ENCODE measurements at regions not wholly inside any gene's neighbourhood (a gene's known extent, or its start where the extent isn't known, plus 50 kb on each side); places are given as distances from the start of the nearest gene placed in this dataset.

DNA sequence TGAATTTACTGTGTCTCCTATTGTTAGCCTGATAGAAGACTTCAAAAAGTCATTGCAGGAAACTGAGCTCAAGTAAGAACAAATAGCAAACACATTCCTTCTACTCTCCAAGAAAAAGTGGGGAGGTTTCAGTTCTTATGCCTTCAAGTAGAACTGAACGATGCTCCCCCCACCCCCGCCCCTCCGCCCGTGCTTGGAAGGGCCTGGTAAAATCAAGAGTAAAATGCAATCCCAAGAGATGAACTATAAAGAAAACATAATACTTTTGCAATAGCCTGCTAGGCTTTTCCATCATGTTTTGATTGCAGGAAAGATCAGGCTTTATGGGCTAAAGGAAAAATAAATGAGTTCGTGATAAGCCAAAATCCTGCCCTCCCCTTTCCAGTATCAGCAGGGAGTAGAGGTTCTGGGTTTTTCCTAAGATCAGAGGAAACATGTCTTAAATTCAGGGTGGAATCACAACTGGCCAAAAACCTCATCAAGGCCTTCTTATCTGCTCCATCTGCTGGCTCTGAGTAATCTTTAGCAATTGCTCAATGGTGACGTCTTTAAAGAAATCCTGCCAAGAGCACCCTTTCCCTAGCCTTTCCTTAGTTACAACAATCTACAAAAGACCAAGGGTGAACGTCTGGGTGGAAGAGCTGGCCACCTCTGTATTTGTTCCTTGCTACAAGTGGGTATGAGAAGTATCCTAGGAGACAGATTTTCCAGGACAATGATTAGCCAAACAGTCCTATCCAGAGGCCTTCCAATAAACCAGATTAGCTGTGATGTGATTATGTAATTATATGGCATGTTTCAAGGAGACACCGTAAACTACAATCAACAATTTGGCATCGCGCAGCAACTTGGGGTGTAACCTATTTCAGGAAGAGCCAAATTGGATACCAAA is 66.3 kb upstream of the FAM9C start:
- Histone ChIP-seq H3K36me3 (ENCODE audit: control insufficient read depth, insufficient read depth, low read length) (no peaks in the 10 kb centered on the region), H3K27ac (ENCODE audit: insufficient read depth, low read length) (peak overlapping the region; percentile 48; the same call in 1 of the 2 replicates), H4K20me1 (ENCODE audit: insufficient read depth, low read length) (no peaks in the 10 kb centered on the region), H3K4me2 (ENCODE audit: low read depth, low read length) (peak overlapping the region; percentile 27; the same call in 1 of the 2 replicates), H3K4me1 (ENCODE audit: control insufficient read depth, insufficient read depth, low read length) (peaks cover 5% of the 10 kb centered on the region), H3K79me1 (ENCODE audit: low read depth in 1 of 2, low read length in 2 of 2) (no peaks in the 10 kb centered on the region), H3K14ac (replicated peaks; ENCODE audit: low read depth, low read length) (no peak overlapping the region), H3K4me3 (ENCODE audit: insufficient read depth, low read depth, low read length) (no peak overlapping the region), H2AK5ac (ENCODE audit: low read depth, low read length) (peak overlapping the region; percentile 50; the same call in 1 of the 2 replicates), H3K9me3 (ENCODE audit: control insufficient read depth, insufficient read depth, low read length) (no peaks in the 10 kb centered on the region), H2BK20ac (ENCODE audit: low read depth, low read length) (peak overlapping the region; percentile 36; the same call in 1 of the 2 replicates), H4K91ac (ENCODE audit: insufficient read depth, low read depth, low read length) (0 out of 2 replicates have a peak overlapping the region, but pooled peaks have one; percentile 17), H3K56ac (ENCODE audit: extremely low read depth, insufficient read depth, low read length) (no peak overlapping the region), H3K27me3 (ENCODE audit: control insufficient read depth, insufficient read depth, low read length) (no peaks in the 10 kb centered on the region), H3K4ac (ENCODE audit: low read depth, low read length) (peak overlapping the region; percentile 43; the same call in 1 of the 2 replicates), H2BK120ac (ENCODE audit: low read depth, low read length) (peak overlapping the region; percentile 49; the same call in 1 of the 2 replicates), H3K23ac (ENCODE audit: low read depth, low read length) (peak overlapping the region; percentile 7; the same call in 1 of the 2 replicates), H3K9me1 (ENCODE audit: insufficient read depth, low read length) (no peaks in the 10 kb centered on the region), H3K18ac (ENCODE audit: low read depth, low read length) (peak overlapping the region; percentile 56; the same call in 1 of the 2 replicates), H2BK5ac (ENCODE audit: low read depth, low read length, poor library complexity, severe bottlenecking) (peak overlapping the region; percentile 70), H2BK15ac (ENCODE audit: low read depth, low read length) (no peak overlapping the region), H3K9ac (ENCODE audit: low read depth, low read length) (no peak overlapping the region), H2AFZ (replicated peaks; ENCODE audit: low read length, poor library complexity) (no peak overlapping the region), H4K8ac (ENCODE audit: low read depth in 2 of 2, low read length in 2 of 2) (peak overlapping the region in 1 of 2 experiments; percentile 12; a peak in 1 of 4 replicates), H2AK9ac (replicated peaks; ENCODE audit: low read depth, low read length, poor library complexity) (no peak overlapping the region), H4K5ac (ENCODE audit: low read depth, low read length) (peak overlapping the region; percentile 79; the same call in 1 of the 2 replicates)
- ATAC-seq (ENCODE audit: low read depth): peak; percentile 73
- ChIA-PET CTCF (interaction anchor here (0.6 to 1.6 kb wide), 2 partner anchors 10 to 164 kb away, joined by 4 read pairs; no protein-coding TSS in a partner anchor), POLR2A (ENCODE audit: unreplicated experiment) (interaction anchor here (0.6 kb wide), 1 partner anchor 59 kb away, joined by 6 read pairs; no protein-coding TSS in a partner anchor)
- TF ChIP-seq CEBPB (IDR thresholded peaks at IDR 0.05; ENCODE audit: low read depth, low read length): peak; percentile 95
- TF ChIP-seq FOS (IDR thresholded peaks at IDR 0.05; ENCODE audit: low read depth, low read length): peak; percentile 40; the same call in 1 of the 2 replicates
- TF ChIP-seq POLR2A (IDR thresholded peaks at IDR 0.05; ENCODE audit: low read depth, low read length): no peak
- no peak for TF ChIP-seq ELK1 (IDR thresholded peaks at IDR 0.05; ENCODE audit: borderline replicate concordance, low read depth, low read length)
- no peak for TF ChIP-seq RFX5 (IDR thresholded peaks at IDR 0.05; ENCODE audit: low read depth, low read length)
- no peak for TF ChIP-seq NFE2L2 (IDR thresholded peaks at IDR 0.05; ENCODE audit: low read depth, low read length)
- TF ChIP-seq RCOR1 (IDR thresholded peaks at IDR 0.05; ENCODE audit: insufficient replicate concordance, low read length): no peak
- in situ Hi-C loops (cut with MboI; ENCODE audit: low sequenced_read_pairs) (loop anchor here (25.0 kb wide), 1 partner anchor 377 kb away; no protein-coding TSS in a partner anchor), intact Hi-C loops (cut with micrococcal nuclease) (no loop called here), dilution Hi-C loops (cut with HindIII; ENCODE audit: low sequenced_read_pairs, unreplicated experiment) (no loop called here)
- BruUV-seq (replicated peaks): no TSS peak
- WGBS, 2 experiments (ENCODE audit: extremely low coverage in 2 of 2, insufficient read length in 1 of 2): 83% methylated on average over 1 of the region's 10 CpGs; no CpG with 5 or more reads in 1 of the 2 experiments
- peak; percentile 92 for DNase-seq
